Colonic mucosa (tissue), 4 donors: ENCODE measurements at regions not wholly inside any gene's neighbourhood (a gene's known extent, or its start where the extent isn't known, plus 50 kb on each side); places are given as distances from the start of the nearest gene placed in this dataset.

Experiments
- DNase-seq: peaks from one replicate; pipeline ENCODE4 v3.0.0-alpha.2; 2020
- H3K27ac ChIP-seq: fragments of 200-600 bp; one replicate; pipeline ENCODE4 v1.8.0; 2021
- H3K27me3 ChIP-seq: fragments of 200-600 bp; one replicate; pipeline ENCODE4 v1.8.0; 2021
- H3K36me3 ChIP-seq: fragments of 200-600 bp; one replicate; pipeline ENCODE4 v1.8.0; 2021
- H3K4me1 ChIP-seq: fragments of 200-600 bp; one replicate; pipeline ENCODE4 v1.8.0; 2021; ENCODE audit warnings: mild to moderate bottlenecking
- H3K4me3 ChIP-seq: fragments of 200-600 bp; one replicate; pipeline ENCODE4 v1.8.0; 2021
- H3K9ac ChIP-seq, 2 donors: one replicate each; pipeline ENCODE4 v1.7.0; 2013; ENCODE audit warnings: control low read depth in 2 of 2, low read depth in 2 of 2, low read length in 2 of 2
- H3K9me3 ChIP-seq: fragments of 200-600 bp; one replicate; pipeline ENCODE4 v1.8.0; 2021
- CTCF ChIP-seq: fragments of 200-600 bp; IDR thresholded peaks from one replicate; pipeline ENCODE4 v1.8.0; 2022; ENCODE audit warnings: antibody characterized with exemption, mild to moderate bottlenecking
- intact Hi-C: fragments of 100-400 bp; cut with DNase I; formaldehyde crosslinking; loops from one replicate; pipeline ENCODE4 v1.14.1; 2022
- donor health status: healthy.
- donor health status: DM: no; HTN: no; CAD: no.
- donor health status: DM: no; HTN: no; CAD: no.

GRCh38 chr5:20654033-20654432 is 666.0 kb upstream of the CDH18 start:
- Histone ChIP-seq H3K36me3 (no peaks in the 10 kb centered on the region), H3K27ac (no peak overlapping the region), H3K4me3 (no peak overlapping the region), H3K9ac (no peak overlapping the region), H3K4me1 (no peaks in the 10 kb centered on the region), H3K27me3 (no peaks in the 10 kb centered on the region), H3K9me3 (no peaks in the 10 kb centered on the region)
- no peak for DNase-seq
- no peak for TF ChIP-seq CTCF
- intact Hi-C loops: no loop called here

- intact Hi-C loops: no loop called here
- no peaks in the 10 kb centered on the region for H3K9me3 ChIP-seq
- H3K27ac ChIP-seq: no peak overlapping the region
- DNase-seq: no peak
- H3K36me3 ChIP-seq: no peaks in the 10 kb centered on the region
- no peak for TF ChIP-seq CTCF
- H3K4me1 ChIP-seq: no peaks in the 10 kb centered on the region
- no peak overlapping the region for H3K4me3 ChIP-seq
- no peak overlapping the region for H3K9ac ChIP-seq
- H3K27me3 ChIP-seq: no peaks in the 10 kb centered on the region
These were observed 662.0 kb upstream of the CDH18 start for GRCh38 chr5:20649966-20650365.

- no peak for DNase-seq
- no peaks in the 10 kb centered on the region for H3K9me3 ChIP-seq
- TF ChIP-seq CTCF: no peak
- intact Hi-C loops: no loop called here
- H3K4me1 ChIP-seq: no peaks in the 10 kb centered on the region
- H3K4me3 ChIP-seq: no peak overlapping the region
- H3K27ac ChIP-seq: no peak overlapping the region
- no peak overlapping the region for H3K9ac ChIP-seq
- no peaks in the 10 kb centered on the region for H3K36me3 ChIP-seq
- H3K27me3 ChIP-seq: no peaks in the 10 kb centered on the region
These were observed 661.0 kb upstream of the CDH18 start for GRCh38 chr5:20648981-20649380.

GRCh38 chr5:20636686-20637085 is 648.7 kb upstream of the CDH18 start:
- H3K27me3 ChIP-seq: no peaks in the 10 kb centered on the region
- intact Hi-C loops: no loop called here

GRCh38 chr5:20619591-20619990 is 631.6 kb upstream of the CDH18 start:
- H3K36me3 ChIP-seq: no peaks in the 10 kb centered on the region
- intact Hi-C loops: no loop called here
- H3K27me3 ChIP-seq: no peaks in the 10 kb centered on the region
- H3K9me3 ChIP-seq: no peaks in the 10 kb centered on the region
- TF ChIP-seq CTCF: no peak
- no peak overlapping the region for H3K9ac ChIP-seq
- no peak for DNase-seq
- no peak overlapping the region for H3K27ac ChIP-seq
- H3K4me3 ChIP-seq: no peak overlapping the region
- H3K4me1 ChIP-seq: no peaks in the 10 kb centered on the region

More at GRCh38 chr5:20636686-20637085, 648.7 kb upstream of the CDH18 start:
- TF ChIP-seq CTCF: no peak
- DNase-seq: no peak
- H3K27ac ChIP-seq: no peak overlapping the region
- no peak overlapping the region for H3K4me3 ChIP-seq
- no peaks in the 10 kb centered on the region for H3K36me3 ChIP-seq
- no peak overlapping the region for H3K9ac ChIP-seq
- H3K4me1 ChIP-seq: no peaks in the 10 kb centered on the region
- H3K9me3 ChIP-seq: no peaks in the 10 kb centered on the region

- no peak for DNase-seq
- Histone ChIP-seq H3K27ac (no peak overlapping the region), H3K4me1 (no peaks in the 10 kb centered on the region), H3K27me3 (no peaks in the 10 kb centered on the region), H3K36me3 (no peaks in the 10 kb centered on the region), H3K4me3 (no peak overlapping the region), H3K9ac (no peak overlapping the region), H3K9me3 (no peaks in the 10 kb centered on the region)
- no peak for TF ChIP-seq CTCF
- intact Hi-C loops: no loop called here
These were observed 630.3 kb upstream of the CDH18 start for GRCh38 chr5:20618340-20618739.
